ENCODE measurements at regions not wholly inside any gene's neighbourhood (a gene's known extent, or its start where the extent isn't known, plus 50 kb on each side); places are given as distances from the start of the nearest gene placed in this dataset.
"Not testable (repeated sequence)": the region's sequence is repeated elsewhere in the genome, so short reads cannot be mapped to it uniquely, and the experiment has no call there.

DNA sequence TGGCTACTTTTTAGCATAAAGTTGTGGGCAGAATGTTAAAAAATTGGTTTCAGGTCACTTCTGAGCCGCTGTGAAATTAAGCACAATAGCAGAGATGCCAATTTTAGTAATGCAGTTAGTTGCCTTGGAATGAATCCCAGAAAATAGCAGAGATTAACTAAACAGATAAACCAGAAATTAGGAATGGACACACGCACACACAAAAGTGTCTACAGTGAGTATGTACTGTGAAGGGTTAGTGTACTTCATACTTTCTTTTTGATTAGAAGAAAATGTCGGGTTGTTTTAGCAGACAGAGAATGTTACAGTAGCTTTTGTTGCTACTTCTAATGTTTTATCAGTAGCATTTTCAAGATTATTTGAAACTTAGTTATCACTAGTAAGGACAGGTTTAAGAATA is 106.7 kb downstream of the LEPR start:
- in situ Hi-C loops (cut with MboI; ENCODE audit: low sequenced_read_pairs): no loop called here

- in situ Hi-C loops (cut with MboI; ENCODE audit: low sequenced_read_pairs): no loop called here
Observed at GRCh38 chr1:65527707-65528503, 107.4 kb downstream of the LEPR start.

DNA sequence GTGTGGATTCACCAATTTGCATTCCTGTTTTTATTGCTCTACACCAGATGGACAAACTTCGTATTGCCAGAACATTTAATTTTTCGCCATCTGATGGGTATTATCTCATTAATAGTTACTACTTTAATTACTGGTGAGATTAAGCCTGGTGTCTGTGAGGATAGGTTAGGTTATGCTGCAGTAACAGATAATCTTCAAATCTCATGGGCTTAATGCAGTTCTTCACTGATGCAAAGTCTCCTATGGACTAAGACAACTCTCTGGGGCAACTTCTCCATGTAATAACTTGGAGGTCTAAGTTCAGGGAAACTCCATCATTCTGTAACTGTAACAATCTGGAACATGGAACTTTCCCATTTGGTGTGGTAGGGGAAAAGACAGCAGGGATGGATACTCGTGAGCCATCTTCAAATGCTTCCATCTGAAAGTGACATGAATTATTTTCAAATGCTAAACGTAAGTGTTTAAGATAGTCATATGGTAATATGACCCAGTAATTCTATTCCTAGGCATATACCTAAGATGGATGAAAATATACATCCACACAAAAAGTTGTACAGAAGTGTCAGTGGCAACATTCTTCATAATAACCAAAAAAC is 111.6 kb downstream of the LEPR start:
- in situ Hi-C loops (cut with MboI; ENCODE audit: low sequenced_read_pairs): no loop called here

GRCh38 chr1:65535981-65536380 is 115.5 kb downstream of the LEPR start:
- in situ Hi-C loops (cut with MboI; ENCODE audit: low sequenced_read_pairs): no loop called here

GRCh38 chr1:65538086-65538485 is 117.6 kb downstream of the LEPR start:
- in situ Hi-C loops (cut with MboI; ENCODE audit: low sequenced_read_pairs): no loop called here

DNA sequence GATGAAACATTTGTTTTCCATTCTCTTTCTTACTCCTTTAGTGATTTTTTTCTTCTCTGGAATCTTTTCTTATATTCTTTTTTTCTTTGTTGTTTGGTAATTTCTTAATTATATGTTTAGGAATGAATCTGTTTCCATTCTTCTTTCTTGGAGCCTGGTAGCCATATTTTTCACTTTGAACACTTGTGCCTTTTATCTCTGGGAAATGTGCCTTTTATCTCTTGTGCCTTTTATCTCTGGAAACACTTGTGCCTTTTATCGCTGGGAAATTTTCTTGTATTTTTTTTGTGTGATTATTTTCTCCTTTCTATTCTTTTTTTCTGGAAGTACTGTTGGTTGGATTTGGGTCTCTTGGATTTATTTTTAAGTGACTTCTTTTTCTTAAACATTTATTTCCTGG is 118.2 kb downstream of the LEPR start:
- in situ Hi-C loops (cut with MboI; ENCODE audit: low sequenced_read_pairs): no loop called here

DNA sequence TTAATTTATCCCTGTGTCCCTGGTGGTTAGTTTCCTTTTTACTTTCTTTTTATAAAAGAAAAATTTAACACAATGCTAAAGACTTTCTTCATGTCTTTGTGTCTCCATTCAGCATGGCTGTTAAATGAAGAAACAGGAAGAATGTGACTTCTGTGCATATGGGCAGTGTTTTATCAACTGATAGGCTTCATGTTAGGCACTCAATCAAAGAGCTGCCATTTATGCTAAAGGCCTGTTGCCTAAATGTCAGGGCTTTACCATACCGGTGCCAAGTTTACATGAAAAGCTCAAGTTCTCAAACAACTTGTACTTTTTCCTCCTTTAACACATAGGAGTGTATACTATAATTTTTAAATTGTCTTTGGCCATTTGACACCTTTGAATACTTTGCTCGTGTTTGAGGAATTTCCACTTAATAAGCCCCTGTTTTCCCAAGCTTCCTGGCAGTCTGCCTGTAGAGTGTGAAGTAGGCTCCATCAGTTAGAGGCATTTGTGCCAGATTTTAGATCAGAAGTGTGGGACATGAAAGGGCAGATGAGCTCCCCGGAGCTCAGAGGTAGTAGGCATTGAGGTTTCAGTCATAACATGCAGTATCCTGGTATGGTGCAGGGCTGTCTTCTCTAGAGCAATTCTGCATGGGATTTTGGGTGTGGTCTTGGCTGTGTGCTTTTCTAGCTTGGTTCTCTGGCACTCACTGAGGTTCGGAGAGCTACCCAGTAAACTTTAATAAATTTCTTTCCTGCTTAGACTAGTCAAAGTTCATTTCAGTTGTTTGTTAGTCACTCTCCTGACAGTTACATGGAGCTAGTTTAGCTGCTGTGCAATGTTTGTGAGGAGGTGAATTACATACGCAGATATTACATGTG is 119.0 kb downstream of the LEPR start:
- in situ Hi-C loops (cut with MboI; ENCODE audit: low sequenced_read_pairs): no loop called here

GRCh38 chr1:65541161-65541560 is 120.7 kb downstream of the LEPR start:
- in situ Hi-C loops (cut with MboI; ENCODE audit: low sequenced_read_pairs): no loop called here

DNA sequence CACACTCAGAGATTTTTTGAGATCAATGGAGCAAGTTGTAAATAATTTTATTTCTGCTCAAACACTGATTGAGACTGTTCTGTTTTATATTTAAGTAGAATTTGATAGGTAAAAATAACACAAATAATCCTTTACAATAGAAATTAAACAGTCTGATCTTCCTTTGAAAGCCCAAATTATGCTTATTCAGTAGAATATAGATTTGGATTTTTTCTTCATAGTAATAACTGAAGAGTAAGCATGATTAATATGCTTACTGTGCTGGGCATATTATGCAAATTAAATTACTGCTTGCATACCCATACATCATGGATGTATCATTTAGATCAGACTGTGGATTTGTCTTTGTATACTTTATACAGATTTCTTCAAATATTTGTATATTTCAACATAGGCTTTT is 121.4 kb downstream of the LEPR start:
- in situ Hi-C loops (cut with MboI; ENCODE audit: low sequenced_read_pairs): no loop called here

DNA sequence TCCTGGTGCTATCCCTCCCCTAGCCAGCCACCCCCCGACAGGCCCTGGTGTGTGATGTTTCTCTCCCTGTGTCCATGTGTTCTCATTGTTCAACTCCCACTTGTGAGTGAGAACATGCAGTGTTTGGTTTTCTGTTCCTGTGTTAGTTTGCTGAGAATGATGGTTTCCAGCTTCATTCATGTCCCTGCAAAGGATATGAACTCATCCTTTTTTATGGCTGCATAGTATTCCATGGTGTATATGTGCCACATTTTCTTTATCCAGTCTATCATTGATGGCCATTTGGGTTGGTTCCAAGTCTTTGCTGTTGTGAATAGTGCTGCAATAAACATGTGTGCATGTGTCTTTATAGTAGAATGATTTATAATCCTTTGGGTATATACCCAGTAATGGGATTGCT is 122.1 kb downstream of the LEPR start:
- in situ Hi-C loops (cut with MboI; ENCODE audit: low sequenced_read_pairs): not testable (repeated sequence)

DNA sequence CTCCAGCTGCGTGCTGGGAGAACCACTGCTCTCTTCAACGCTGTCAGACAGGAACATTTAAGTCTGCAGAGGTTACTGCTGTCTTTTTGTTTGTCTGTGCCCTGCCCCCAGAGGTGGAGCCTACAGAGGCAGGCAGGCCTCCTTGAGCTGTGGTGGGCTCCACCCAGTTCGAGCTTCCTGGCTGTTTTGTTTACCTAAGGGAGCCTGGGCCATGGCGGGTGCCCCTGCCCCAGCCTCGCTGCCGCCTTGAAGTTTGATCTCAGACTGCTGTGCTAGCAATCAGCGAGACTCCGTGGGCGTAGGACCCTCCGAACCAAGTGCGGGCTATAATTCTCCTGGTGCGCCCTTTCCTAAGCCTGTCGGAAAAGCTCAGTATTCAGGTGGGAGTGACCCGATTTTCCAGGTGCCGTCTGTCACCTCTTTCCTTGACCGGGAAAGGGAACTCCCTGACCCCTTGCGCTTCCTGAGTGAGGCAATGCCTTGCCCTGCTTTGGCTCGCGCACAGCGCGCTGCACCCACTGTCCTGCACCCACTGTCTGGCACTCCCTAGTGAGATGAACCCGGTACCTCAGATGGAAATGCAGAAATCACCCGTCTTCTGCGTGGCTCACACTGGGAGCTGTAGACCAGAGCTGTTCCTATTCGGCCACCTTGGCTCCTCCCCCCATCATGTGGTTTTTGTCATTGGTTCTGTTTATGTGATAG is 130.0 kb downstream of the LEPR start:
- in situ Hi-C loops (cut with MboI; ENCODE audit: low sequenced_read_pairs): not testable (repeated sequence)

DNA sequence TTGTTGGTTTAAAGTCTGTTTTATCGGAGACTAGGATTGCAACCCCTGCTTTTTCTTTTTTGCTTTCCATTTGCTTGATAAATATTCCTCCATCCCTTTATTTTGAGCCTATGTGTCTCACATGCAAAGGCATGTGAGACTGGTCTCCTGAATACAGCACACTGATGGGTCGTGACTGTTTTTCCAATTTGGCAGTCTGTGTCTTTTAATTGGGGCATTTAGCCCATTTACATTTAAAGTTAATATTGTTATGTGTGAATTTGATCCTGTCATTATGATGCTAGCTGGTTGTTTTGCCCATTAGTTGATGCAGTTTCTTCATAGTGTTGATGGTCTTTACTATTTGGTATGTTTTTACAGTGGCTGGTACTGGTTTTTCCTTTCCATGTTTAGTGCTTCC is 132.0 kb downstream of the LEPR start:
- in situ Hi-C loops (cut with MboI; ENCODE audit: low sequenced_read_pairs): not testable (repeated sequence)

GRCh38 chr1:65554086-65554764 is 133.8 kb downstream of the LEPR start:
- in situ Hi-C loops (cut with MboI; ENCODE audit: low sequenced_read_pairs): not testable (repeated sequence)

DNA sequence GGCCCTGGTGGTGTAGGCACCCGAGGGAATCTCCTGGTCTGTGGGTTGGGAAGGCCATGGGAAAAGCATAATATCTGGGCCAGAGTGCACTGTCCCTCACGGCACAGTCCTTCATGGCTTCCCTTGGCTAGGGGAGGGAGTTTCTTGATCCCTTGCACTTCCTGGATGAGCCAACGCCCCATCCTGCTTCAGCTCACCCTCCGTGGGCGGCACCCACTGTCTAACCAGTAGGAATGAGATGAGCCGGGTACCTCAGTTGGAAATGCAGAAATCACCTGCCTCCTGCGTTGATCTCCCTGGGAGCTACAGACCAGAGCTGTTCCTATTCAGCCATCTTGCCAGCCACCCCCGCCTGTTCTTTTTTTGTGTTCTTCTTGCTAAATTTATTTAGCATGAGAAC is 134.4 kb downstream of the LEPR start:
- in situ Hi-C loops (cut with MboI; ENCODE audit: low sequenced_read_pairs): no loop called here

DNA sequence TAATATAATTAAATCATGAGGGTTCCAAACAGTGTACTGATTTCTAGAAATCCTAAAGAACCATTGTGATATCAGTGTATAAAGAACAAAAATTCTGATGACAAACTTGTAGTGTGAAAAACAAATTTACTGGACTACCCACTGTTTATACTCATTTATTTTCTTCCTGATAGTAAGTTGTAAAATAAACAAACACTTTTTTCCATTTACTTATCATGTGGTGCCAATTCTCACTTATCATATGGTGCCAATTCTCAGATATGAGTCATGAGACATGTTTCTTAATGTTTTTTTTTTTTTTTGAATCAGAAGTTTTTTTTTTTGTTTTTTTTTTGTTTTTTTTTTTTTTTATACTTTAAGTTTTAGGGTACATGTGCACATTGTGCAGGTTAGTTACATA is 137.7 kb downstream of the LEPR start:
- in situ Hi-C loops (cut with MboI; ENCODE audit: low sequenced_read_pairs): no loop called here

DNA sequence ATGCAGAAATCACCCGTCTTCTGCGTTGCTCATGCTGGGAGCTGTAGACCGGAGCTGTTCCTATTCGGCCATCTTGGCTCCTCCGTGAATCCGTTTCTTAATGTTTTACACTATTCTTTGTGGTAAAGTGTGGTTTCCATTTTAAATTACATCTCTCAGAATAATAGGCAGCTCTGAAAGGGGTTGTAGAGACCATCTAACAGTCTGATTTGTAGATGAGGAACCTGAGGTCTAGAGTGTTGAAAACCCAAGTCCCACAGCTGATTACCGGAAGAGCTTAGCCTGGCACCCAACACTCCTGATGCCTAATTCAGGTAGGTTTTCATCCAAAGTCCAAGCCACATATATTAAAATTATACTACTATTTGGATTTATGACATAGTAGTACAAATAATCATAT is 144.0 kb downstream of the LEPR start:
- in situ Hi-C loops (cut with MboI; ENCODE audit: low sequenced_read_pairs): no loop called here

GRCh38 chr1:65568285-65568684 is 147.8 kb downstream of the LEPR start:
- in situ Hi-C loops (cut with MboI; ENCODE audit: low sequenced_read_pairs): no loop called here

DNA sequence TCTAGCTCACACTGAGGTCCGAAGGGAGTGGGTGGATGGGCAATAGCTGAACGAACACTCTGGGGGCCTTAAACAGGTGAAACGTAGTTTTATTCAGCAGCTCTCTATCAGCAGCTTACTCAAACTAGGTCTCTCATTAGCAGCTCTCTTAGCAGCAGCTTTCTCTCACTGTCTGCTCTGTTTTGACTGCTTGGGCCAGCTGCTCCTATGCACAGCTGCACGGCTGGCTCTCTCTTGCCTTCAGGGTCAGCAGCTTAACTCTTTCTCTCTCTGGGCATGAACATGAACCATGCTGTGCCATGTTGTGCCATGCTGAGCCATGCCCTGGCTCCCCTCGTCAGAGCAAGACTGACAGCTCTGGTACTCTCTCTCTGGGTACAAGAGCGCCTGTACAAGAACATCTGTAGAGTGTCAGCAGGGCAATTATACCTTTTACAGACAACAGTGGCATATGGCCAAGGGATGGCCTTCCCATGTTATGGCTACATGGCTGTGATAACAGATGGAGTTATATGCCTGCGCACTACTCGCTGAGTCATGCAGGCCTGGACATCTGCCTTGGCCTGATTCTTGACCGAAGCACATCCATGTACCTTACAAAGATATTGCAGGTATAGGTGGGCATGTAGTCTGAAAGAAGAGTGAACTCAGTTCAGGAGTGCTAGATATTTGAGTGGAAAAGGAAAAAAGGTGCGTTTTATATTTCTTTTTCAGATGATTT is 152.4 kb downstream of the LEPR start:
- in situ Hi-C loops (cut with MboI; ENCODE audit: low sequenced_read_pairs): no loop called here

DNA sequence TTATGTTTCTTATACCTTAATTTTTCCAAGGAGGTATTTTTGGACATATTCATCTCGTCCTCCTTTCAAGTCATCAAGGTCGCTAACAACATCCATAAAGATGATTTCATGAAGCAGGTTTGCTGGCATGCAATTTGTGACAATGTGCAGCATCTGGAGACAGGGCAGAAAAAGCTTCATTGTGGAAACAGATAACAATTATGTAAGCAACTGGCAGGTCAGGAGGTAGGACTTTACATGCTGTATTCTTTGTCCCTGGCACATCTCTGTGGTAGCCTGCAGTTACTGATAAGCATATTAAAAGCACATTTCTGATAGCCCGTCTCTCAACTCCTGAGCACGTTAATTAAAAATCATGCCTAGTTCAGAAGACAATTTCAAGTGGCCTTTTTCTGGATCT is 156.8 kb downstream of the LEPR start:
- in situ Hi-C loops (cut with MboI; ENCODE audit: low sequenced_read_pairs): no loop called here

DNA sequence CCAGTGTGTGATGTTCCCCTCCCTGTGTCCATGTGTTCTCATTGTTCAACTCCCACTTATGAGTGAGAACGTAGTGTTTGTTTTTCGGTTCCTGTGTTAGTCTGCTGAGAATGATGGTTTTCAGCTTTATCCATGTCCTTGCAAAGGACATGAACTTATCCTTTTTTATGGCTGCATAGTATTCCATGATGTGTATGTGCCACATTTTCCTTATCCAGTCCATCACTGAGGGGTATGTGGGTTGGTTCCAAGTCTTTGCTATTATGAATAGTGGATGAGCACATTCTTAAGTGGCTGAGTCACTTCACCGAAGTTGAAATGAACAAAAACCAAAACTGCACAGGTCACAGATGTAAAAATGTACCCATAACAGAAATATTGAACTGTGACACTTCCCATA is 157.5 kb downstream of the LEPR start:
- in situ Hi-C loops (cut with MboI; ENCODE audit: low sequenced_read_pairs): not testable (repeated sequence)

All from HL-60/S4 treated with retinoic acid at 250 ng/mL for 4 days and 3 days (cell line).